HG03175 (cell line): ENCODE measurements at regions not wholly inside any gene's neighbourhood (a gene's known extent, or its start where the extent isn't known, plus 50 kb on each side); places are given as distances from the start of the nearest gene placed in this dataset.

ENCODE experiments used
- ATAC-seq: cut with Tn5 transposase; IDR thresholded peaks from one replicate; pipeline ENCODE4 v1.9.1; 2021; ENCODE audit warnings: mild to moderate bottlenecking, moderate library complexity; ENCODE audit not compliant: unreplicated experiment

DNA sequence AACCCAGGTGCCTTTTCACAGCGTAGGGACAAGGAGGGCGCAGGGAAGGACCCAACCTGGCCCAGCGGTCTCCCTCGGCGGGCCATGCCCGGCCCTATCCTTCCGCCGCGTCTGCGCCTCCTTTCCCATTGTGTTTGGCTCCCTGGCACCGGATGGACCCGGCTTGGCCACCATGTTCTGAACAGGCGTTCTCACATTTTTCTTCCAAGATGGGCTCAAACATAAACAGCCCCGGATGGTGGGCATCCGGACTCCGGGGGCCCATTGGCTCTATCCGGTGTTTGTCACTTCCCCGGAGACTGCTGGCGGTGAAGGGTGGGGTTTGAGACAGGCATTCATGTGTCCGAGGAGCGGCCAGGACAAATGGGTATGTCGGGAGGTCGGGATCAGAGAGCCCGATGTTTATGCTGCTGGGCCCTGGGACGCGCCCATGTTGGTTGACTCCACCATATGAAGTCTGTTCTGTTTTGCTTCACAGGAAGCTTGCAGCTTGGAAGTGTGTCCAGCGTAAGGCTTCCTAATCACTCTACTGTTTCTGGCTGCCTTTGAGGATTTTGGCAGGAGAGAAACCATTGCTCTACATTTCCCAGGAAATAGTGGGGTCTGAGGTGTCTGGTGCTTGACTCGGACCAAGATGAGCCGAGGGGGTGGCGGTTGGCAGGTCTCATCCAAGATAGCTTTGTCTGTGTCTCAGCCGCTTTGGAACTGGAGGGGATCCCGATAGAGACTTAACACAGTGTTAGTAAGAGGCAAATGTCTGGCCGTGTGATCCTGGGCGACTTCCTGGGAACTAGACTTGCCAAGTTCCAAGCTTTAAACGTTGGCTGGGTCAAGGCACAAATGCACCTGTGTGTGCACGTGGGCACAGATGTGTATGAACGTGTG is 188.3 kb downstream of the IRF8 start:
- no peak for ATAC-seq

- ATAC-seq, result no peak
Measured at GRCh38 chr16:86087896-86088230, 188.9 kb downstream of the IRF8 start.

- ATAC-seq, result no peak
Measured at GRCh38 chr16:86088287-86088686, 189.3 kb downstream of the IRF8 start.

DNA sequence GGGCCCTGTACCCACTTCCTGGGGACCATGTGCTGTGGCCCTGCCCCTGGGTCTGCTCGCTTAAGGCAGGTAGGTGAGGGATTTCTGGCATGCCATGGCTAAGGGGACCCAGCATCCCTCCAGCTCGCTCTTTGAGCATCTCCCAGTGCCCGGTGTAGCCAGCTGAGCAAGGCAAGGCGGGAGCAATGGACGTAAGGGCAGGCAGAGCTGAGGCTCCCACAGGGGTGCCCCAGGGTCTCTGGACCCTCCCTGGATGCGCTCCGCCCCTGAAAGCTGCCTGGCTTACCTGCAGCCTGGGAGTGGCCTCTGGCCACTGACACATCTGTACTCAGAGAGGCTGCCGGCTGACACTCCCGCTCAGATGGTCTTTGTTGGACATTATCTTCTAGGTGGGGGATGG is 189.9 kb downstream of the IRF8 start:
- ATAC-seq, result no peak

DNA sequence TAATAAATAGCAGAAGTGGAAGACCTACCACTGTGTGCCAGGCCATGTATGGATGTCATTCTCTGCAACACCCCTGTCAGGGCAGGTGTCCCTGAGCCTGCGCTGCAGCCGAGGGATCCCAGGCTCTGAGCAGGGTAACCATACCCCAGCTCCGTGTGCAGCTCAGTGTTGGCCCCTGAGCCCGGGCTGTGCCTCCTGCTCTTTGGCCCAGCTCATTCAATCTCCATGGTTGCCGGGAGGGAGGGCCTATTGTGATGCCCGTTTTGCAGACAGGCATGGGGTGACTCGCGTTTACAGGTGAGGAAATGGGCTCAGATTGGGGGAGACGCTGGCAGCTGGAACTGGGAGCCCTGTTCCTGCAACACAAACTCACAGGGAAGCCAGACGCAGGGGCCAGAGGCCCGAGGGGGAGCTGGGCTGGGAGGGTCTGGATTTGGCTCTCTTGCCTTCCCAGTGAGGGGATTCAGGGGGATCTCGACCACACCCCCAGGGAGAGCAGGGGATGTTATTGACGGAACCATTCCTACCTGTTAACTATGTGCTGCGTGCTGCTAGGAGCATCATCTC is 190.5 kb downstream of the IRF8 start:
- no peak for ATAC-seq

DNA sequence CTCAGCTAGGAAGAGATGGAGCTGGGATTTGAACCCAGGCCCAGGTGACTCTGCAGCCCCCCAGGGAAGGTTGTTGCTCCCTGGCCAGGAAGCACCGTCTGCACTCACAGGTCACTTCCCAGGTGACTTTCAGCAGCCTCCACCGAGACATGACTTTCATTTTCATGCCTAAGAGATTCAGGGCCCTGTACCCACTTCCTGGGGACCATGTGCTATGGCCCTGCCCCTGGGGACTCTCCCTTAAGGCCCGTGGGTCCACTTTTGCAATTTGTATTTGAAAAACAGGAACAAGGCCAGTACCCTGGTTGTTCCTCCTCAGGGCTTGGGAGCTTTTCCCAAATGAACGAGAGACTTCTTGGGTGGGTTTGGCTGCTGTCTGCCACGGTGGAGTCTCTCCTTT is 191.0 kb downstream of the IRF8 start:
- ATAC-seq, result peak; percentile 67

- ATAC-seq, result no peak
Measured at GRCh38 chr16:86090461-86091170, 191.7 kb downstream of the IRF8 start.

DNA sequence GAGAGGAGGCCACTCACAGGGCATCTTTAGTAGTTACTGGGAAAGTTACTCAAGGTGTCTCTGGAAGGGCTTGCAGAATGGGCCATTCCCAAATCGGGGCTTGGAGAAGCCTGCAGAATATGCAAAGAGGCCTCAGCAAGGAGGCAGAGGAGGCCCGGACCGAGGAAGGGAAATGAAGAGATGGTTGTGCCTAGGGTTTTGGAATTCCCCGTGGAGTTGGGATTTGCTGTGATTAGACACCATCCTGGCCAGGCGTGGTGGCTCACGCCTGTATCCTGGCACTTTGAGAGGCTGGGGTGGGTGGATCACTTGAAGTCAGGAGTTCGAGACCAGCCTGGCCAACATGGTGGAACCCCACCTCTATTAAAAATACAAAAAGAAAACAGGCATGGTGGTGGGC is 193.0 kb downstream of the IRF8 start:
- ATAC-seq, result no peak

GRCh38 chr16:86092586-86093480 is 193.9 kb downstream of the IRF8 start:
- no peak for ATAC-seq

DNA sequence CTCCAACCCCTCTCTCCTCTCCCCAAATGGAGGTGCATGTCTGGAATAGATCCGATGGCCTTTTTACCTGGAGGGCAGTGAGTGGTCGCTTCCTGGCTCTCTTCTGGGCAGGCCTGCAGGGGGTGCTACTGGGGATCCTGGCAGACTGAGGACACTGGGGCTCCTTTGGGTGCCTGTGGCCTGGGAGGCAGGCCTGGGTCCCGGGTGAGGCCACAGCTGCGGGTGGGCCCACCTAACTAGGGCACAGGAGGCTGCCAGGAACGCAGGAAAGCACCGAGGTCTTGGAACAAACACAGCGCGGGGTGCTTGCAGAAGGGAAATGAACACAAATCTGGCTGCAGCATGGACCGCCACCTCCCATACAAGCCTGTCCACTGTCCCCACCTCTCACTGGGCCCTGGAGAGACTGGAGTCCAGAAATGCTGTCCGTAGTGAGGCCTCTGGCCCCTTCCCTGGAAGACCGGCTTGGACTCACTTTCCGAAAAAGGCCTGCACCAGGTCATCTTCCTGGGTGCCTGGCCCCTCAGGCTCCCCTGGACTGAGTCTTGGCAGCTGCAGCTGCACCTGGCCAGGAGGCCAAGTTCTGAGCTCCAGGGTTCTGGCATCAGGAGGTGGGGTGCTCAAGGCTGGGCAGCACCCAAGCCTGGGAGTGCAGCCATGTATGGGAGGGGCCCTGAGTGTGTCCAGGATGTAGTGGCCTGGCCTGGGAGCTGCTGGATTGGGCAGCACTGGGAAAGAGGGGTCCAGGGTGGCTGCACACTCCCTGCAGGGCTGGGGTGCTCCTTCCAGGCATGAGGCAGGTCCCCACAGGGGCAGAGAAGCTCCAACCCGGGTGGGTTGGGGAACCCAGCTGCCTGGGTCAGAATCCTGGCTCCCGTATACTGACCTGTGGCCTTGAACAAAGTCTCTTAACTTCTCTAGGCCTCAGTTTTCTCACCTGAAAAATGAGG is 195.1 kb downstream of the IRF8 start:
- no peak for ATAC-seq

GRCh38 chr16:86095131-86095752 is 196.3 kb downstream of the IRF8 start:
- no peak for ATAC-seq

DNA sequence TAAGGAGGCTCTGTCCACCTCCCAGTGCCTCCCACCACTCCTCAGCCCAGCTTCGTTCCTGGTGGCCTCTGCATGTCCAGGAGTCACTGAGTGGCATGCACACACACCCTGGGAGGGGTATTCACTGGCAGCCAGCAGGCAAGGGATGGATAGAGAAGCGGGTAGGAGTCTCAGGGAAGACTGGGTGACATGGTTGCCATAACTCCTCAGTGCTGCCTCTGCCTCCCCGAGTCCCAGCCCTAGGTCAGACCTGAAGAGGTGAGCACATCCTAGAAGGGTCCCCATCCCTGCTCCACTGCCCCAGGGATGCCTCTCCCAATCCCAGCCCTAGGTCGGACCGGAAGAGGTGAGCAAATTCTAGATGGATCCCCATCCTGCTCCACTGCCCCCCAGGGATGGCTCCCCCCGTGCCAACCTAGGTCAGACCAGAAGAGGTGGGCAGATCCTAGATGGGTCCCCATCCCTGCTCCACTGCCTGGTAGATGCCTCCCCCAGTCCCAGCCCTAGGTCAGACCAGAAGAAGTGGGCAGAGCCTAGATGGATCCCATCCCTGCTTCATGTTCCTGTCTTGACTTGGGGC is 197.0 kb downstream of the IRF8 start:
- no peak for ATAC-seq

- no peak for ATAC-seq
Measured at GRCh38 chr16:86096850-86097249, 197.9 kb downstream of the IRF8 start.

GRCh38 chr16:86099326-86099725 is 200.4 kb downstream of the IRF8 start:
- ATAC-seq, result no peak

- no peak for ATAC-seq
Measured at GRCh38 chr16:86100205-86101136, 201.5 kb downstream of the IRF8 start.

GRCh38 chr16:86101137-86101896 is 202.4 kb downstream of the IRF8 start:
- no peak for ATAC-seq

DNA sequence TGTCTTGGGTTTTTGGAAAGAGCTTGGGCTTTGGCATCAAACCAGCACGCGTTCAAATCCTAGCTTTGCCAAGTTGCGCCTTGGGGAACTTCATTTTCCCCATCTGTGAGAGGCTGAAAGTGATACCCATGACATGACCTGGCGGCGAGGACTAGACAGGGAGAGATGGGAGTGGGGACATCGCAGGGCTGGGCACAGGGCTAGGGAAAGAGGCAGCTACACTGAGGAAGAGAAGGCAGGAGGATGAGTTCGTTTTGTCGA is 202.9 kb downstream of the IRF8 start:
- no peak for ATAC-seq

DNA sequence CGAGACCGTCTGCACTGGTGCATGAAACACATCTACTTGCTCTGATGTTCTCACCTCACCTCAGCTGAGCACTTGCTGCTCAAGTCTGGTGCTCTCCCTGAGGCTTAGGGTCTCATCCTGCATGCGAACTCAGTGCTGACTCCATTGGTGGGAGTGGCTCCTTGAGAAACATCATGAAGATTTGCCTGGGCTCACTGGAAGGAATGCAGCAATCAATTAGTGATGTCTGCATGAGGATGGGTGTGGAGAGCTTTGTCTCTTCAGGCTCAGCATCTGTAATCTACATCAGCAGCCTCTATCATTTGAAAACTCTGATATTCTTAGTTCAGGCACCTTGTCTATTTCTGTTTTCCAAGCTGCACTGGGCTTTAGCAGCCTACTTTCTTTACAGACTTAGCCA is 204.4 kb downstream of the IRF8 start:
- ATAC-seq, result no peak
